ENCODE measurements at regions not wholly inside any gene's neighbourhood (a gene's known extent, or its start where the extent isn't known, plus 50 kb on each side); places are given as distances from the start of the nearest gene placed in this dataset.

DNA sequence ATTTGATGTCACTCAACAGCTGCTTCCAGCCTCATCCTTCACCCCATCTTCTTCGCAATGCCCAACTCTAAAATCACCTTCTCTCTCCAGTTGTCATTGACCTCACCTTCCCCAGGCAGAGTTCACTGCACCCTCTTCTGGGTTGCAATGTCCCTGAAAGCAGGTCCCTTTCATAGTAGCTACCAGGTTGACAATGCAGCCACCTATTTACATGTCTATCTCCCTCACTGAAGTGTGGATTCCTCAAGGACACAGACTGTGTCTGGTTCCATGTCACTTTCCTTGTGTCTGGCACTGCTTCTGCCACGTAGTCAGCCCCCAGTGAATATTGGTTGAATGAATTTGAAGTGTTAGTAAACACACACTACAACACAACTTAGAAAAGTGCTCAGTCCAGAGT, 445.5 kb upstream of the WWC1 start:
- no peak for TF ChIP-seq SNAI2 (CRISPR knock-in tag; IDR thresholded peaks at IDR 0.05)
- TF ChIP-seq PPARA (CRISPR knock-in tag; IDR thresholded peaks at IDR 0.05; ENCODE audit: borderline replicate concordance), result no peak
- TF ChIP-seq ZFP30 (CRISPR knock-in tag; IDR thresholded peaks at IDR 0.05), result no peak
- TF ChIP-seq ARNTL (CRISPR knock-in tag; IDR thresholded peaks at IDR 0.05; ENCODE audit: borderline replicate concordance, low read depth), result no peak
- TF ChIP-seq, protein P1, sequence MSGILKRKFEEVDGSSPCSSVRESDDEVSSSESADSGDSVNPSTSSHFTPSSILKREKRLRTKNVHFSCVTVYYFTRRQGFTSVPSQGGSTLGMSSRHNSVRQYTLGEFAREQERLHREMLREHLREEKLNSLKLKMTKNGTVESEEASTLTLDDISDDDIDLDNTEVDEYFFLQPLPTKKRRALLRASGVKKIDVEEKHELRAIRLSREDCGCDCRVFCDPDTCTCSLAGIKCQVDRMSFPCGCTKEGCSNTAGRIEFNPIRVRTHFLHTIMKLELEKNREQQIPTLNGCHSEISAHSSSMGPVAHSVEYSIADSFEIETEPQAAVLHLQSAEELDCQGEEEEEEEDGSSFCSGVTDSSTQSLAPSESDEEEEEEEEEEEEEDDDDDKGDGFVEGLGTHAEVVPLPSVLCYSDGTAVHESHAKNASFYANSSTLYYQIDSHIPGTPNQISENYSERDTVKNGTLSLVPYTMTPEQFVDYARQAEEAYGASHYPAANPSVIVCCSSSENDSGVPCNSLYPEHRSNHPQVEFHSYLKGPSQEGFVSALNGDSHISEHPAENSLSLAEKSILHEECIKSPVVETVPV (CRISPR knock-in tag; IDR thresholded peaks at IDR 0.05), result no peak
- no peak for TF ChIP-seq ISL1 (CRISPR knock-in tag; IDR thresholded peaks at IDR 0.05)
- no peak for TF ChIP-seq CREB5 (CRISPR knock-in tag; IDR thresholded peaks at IDR 0.05; ENCODE audit: low read depth)
- no peak for TF ChIP-seq BACH2 (CRISPR knock-in tag; IDR thresholded peaks at IDR 0.05; ENCODE audit: borderline replicate concordance)

Measured in SK-N-SH treated with all-trans-retinoic acid at 6 μM for 48 hours (cell line).